ENCODE measurements at regions not wholly inside any gene's neighbourhood (a gene's known extent, or its start where the extent isn't known, plus 50 kb on each side); places are given as distances from the start of the nearest gene placed in this dataset.

DNA sequence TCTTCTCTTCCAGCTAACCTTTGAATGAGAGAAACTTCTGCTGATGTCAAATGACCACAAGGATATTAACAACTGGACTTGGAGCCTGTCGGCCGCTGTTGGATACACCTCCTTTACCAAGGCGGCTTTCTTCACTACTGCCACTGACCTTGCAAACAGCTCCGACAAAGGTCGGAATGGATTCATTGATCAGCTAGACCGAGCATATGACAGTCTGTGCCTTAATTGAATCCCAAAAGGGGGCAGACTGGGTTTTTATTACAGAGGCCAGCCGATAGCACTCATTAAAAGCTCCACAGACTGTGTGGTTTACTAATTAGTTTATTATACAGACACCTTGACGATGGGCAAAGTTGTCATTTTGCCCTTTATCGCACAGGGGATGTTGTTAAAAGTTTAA is 394.5 kb downstream of the RERGL start:
- no peak overlapping the region for H3K27ac ChIP-seq
- no peak overlapping the region for H3K4me3 ChIP-seq

- Histone ChIP-seq H3K4me3 (no peak overlapping the region), H3K27ac (no peak overlapping the region)
Observed at GRCh38 chr12:17691369-17691768, 398.6 kb downstream of the RERGL start.

DNA sequence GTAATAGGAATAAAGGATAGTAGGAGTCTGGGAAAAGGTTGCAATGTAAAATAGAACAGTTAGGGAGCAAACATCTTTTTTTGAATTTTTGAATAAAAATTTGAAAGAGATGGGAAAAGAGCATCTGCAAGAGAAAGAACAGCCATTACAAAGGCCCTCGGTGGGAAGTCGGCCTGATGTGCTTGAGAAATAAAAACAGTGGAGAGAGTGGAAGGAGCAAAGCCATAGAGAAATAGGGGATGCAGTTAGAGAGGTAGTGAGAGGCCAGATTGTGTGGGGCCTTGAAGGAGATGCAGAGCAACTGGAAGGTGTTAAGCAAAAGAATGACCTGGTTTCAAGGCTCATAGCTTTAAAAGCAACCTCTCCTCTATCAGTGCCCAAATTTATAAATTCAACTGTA is 409.8 kb downstream of the RERGL start:
- Histone ChIP-seq H3K27ac (no peak overlapping the region), H3K4me3 (no peak overlapping the region)

- no peak overlapping the region for H3K27ac ChIP-seq
- H3K4me3 ChIP-seq, result no peak overlapping the region
Observed at GRCh38 chr12:17666641-17667324, 423.2 kb downstream of the RERGL start.

- Histone ChIP-seq H3K4me3 (no peak overlapping the region), H3K27ac (no peak overlapping the region)
Observed at GRCh38 chr12:17665839-17666238, 424.2 kb downstream of the RERGL start.

DNA sequence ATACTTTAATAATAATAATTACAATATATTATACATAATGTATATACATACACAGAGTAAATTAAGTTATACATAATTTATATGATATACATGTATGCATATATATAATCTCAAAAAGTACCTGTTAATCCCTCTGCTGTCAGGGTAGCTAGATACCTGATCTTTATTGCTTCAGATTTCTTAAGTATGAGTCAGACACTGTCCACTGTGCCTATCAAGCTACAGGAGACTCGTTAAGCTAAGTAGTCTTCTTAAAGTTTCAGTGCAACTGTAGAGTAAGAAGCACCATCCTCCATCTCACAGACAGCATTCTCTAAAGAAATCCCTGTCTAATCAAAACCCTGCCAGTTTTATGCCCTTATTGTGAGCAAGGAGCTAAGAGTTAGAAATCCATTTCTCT is 428.7 kb downstream of the RERGL start:
- Histone ChIP-seq H3K27ac (no peak overlapping the region), H3K4me3 (no peak overlapping the region)

- Histone ChIP-seq H3K4me3 (no peak overlapping the region), H3K27ac (no peak overlapping the region)
Observed at GRCh38 chr12:17652436-17652835, 437.6 kb downstream of the RERGL start.

DNA sequence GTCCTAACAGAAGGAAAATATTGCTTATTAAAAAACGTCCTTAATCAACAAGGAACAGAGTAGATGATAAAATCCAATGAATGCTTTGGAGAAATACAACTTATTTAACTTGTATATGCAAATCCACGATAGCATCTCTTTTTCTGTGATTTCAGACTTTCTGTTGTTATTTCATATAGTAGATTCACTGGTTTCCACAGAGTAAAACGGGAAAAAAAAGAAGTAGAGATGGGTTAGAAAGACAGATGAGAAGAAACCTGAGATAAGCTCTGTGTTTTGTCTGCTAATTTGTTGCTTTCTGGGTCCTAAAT is 447.7 kb downstream of the RERGL start:
- Histone ChIP-seq H3K27ac (no peak overlapping the region), H3K4me3 (no peak overlapping the region)

DNA sequence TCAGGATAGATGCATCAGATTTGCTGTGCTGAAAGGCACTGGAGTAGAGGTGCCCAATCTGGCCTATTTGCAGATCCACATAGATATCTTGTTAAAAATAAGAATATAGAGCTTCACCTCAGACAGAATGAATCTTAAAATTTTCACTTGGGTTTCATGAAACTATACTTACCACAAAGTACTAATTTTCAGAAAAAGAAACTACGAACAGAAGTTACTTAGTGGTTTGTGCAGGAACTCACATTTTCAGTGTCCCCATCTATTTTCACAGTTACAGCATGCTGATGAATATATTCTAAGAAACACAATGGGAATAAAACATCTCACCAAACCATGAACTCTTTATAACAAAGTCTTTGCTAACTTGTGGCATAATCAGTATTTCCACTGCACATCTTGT is 449.4 kb downstream of the RERGL start:
- H3K4me3 ChIP-seq, result no peak overlapping the region

DNA sequence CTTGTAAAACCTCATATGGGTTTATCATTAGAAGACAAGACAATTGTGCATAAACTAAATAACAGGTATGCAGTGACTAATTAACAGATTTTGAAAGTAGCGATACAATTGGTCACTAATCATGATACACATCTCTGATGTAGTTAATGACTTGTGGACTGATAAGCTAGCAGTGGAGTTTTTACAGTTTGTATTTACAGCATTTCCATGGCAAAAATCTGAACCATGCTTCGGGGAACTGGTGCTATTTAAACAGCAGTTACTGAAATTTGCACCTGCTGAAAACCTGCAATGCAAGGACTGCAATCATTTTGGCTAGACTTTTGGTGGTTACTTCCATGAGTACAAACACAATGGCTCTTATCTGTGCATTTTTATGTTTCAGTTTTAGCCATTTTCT is 471.2 kb downstream of the RERGL start:
- H3K4me3 ChIP-seq, result no peak overlapping the region

More for the DNA sequence above, 449.4 kb downstream of the RERGL start:
- no peak overlapping the region for H3K27ac ChIP-seq

GRCh38 chr12:17609701-17610100 is 480.3 kb downstream of the RERGL start:
- H3K4me3 ChIP-seq, result no peak overlapping the region
- no peak overlapping the region for H3K27ac ChIP-seq

More for the DNA sequence above, 471.2 kb downstream of the RERGL start:
- no peak overlapping the region for H3K27ac ChIP-seq

- Histone ChIP-seq H3K4me3 (no peak overlapping the region), H3K27ac (no peak overlapping the region)
Observed at GRCh38 chr12:17609153-17609552, 480.8 kb downstream of the RERGL start.

DNA sequence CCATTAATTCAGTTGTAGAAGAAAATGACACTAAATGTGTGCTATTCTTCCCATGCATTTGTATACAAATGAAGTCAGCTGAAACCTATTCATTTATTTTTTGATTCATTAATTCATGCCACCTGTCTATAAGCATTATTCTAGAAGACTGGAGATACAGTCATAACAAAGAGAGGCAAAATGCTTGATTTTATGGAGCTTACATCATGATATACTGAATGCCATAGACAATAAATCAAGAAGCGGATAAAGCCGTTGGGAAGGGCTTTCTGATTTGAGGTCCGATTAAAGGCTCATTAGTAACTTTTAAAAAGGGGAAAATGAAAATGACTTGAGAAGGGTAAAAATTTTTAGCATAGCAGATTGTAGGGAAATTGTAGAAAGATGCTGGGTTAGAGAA is 494.9 kb downstream of the RERGL start:
- Histone ChIP-seq H3K4me3 (no peak overlapping the region), H3K27ac (no peak overlapping the region)

- Histone ChIP-seq H3K4me3 (no peak overlapping the region), H3K27ac (no peak overlapping the region)
Observed at GRCh38 chr12:17593715-17594406, 496.1 kb downstream of the RERGL start.

DNA sequence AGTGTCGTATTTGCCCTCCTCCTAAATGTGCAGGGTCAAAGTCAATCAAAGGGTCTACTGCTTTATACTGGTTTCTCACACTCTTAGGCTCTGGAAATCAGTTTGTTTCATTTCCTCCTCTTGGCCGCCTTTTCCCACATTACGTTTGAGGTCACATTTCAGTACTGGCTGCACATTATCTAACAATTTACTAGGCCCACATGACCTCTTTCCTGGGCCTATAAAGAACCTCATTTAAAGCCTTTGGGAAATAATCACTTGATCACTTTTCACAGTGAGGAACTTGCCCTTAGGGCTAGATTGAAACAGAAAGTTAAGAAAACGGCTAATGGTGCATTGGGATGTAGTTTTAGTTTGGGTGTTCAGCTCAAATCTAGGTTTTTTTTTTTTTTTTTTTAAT is 497.5 kb downstream of the RERGL start:
- no peak overlapping the region for H3K27ac ChIP-seq
- no peak overlapping the region for H3K4me3 ChIP-seq

DNA sequence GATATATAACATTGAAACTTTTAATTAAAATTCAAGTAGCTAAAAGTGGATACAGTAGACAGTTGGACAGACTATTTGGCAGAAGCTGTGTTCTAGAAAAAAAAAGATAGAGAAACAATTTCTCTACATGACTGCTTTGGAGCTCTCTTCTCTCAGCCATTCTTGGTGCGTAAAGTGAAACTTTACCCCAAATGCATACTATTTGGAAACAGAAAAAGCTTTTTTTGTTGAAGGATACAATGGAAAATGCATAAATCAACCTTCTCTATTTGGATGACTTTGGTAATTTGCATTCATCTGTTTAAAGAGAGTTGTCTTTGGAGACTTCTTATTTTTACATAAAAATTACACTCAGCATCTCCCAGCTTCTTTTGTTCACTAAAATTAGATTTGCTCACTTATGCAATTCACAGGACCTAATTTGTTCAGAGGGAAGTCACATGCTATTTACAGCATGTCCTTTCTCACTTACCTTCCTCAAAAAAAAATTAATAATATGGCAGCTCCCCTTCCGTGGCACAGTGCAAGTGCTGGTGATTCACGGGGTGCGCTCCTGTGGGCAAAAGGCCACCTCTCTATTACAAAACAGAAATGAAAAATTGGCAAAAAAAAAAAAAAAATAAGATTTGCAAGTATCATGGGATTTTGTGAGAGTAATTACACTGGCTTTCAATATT is 498.9 kb downstream of the RERGL start:
- peak overlapping the region in 1 of 21 experiments; percentile 31 for H3K27ac ChIP-seq
- no peak overlapping the region for H3K4me3 ChIP-seq

DNA sequence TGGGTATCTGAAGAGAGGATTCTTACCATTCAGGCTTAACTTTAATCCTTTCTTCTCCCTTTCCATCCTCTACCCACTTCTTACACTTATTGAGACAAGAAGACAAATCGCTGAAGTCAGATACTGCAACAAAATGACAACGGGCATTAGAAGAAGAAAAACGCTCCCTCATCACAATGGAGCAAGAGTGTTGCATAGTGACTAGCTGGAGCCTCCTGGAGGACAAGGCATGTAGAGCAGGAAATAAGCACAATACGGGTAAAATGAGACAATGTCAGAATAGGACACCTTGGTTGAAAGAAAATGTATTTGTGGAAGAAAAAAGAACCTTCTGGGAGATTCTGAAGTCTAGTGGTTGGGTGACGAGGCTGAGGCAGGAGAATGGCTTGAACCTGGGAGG is 501.0 kb downstream of the RERGL start:
- Histone ChIP-seq H3K27ac (no peak overlapping the region), H3K4me3 (no peak overlapping the region)

DNA sequence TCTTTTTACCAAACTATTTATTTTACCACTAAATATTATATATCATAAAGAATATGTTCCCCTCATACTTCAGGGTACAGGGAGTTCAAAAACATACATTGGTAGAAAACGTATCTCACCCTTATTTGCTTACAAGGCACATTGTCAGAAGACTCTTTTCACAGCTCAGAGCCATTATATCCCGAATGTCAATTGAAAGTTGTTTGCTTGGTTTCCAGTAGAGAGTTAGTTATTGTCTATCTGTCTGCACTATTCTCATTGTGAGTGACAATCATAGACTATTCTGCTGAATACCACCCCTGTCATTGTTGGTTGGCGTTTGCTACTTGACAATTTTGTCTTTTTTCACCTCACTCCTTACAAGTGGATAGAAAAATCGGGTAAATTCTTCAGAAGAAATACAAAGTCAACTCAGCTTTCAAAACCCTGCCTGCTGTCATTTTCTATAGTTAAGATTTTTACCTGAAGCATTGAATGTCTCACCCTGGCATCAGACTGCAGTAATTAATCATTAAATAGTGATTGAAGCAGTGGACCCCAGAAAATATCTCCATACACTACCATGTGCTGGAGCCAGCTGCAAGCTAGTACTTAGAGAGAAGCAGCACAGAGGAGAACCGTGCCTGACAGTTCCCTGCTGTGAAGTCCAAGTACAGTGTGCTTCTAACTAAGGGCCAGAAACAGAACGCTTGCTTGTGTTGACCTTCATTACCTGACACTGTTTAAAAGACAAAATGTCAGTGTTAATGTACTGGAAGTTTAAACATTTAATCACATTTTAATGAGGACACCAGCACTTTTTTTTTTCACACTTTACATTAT is 510.6 kb downstream of the RERGL start:
- Histone ChIP-seq H3K4me3 (no peak overlapping the region), H3K27ac (no peak overlapping the region)

- no peak overlapping the region for H3K4me3 ChIP-seq
- H3K27ac ChIP-seq, result no peak overlapping the region
Observed at GRCh38 chr12:17577405-17577804, 512.6 kb downstream of the RERGL start.

DNA sequence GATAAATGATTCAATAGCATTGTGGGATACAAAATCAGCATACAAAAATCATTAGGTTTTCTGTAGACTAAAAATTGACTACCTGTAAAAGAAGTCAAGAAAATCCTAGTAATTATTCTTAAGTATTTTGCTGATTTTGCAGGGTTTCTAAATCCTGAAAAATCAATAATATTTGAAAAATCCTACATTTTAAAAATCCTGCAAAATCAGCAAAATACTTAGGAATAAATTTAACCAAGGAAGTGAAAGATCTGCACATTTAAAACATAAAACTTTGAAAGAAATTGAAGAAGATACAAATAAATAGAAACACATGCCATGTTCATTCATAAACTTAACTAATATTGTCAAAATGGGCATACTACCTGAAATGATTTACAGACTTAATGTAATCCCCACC is 517.7 kb downstream of the RERGL start:
- Histone ChIP-seq H3K4me3 (no peak overlapping the region), H3K27ac (no peak overlapping the region)

Measured in skin epidermis (tissue), 12 donors.